ENCODE measurements at regions not wholly inside any gene's neighbourhood (a gene's known extent, or its start where the extent isn't known, plus 50 kb on each side); places are given as distances from the start of the nearest gene placed in this dataset.

DNA sequence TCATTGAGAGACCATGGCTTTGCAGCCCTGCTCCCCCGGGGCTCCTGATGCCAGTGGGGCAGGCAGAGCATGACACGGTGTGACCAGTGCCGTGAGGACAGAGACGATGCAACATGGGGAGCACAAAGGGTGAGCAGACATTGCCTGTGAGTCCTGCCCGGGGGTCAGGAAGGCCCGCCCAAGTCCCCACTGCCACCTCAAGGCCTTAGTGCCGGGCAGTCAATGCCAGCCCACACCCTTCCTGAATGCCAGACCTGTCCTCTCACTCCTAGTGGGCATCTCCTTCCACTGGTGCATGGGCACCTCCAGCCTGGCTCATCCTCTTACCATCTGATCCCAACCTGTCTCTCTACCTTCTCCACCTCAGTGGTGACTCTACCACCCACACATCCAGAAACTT is 157.9 kb upstream of the ZMIZ1 start:
- Histone ChIP-seq H3K4me1 (ENCODE audit: insufficient read depth, low read length, poor library complexity, severe bottlenecking) (peaks cover 6% of the 10 kb centered on the region), H3K27ac (ENCODE audit: low read depth, low read length, poor library complexity, severe bottlenecking) (no peak overlapping the region), H3K27me3 (replicated peaks; ENCODE audit: insufficient read depth, low read depth, low read length, poor library complexity) (no peaks in the 10 kb centered on the region), H3K4me3 (ENCODE audit: low read depth, low read length, poor library complexity, severe bottlenecking) (no peak overlapping the region), H3K36me3 (ENCODE audit: insufficient read depth, low read length, poor library complexity, severe bottlenecking) (no peaks in the 10 kb centered on the region), H3K9me3 (ENCODE audit: low read depth, low read length, poor library complexity, severe bottlenecking) (no peaks in the 10 kb centered on the region)
- DNase-seq (ENCODE audit: low spot score), result no peak
- ChIA-PET POLR2A (ENCODE audit: low non-redundant PET) (no interaction called here), CTCF (no interaction called here)
- BruUV-seq (replicated peaks), result no TSS peak
- TF ChIP-seq EZH2 (IDR thresholded peaks at IDR 0.05; ENCODE audit: borderline replicate concordance, low read depth, low read length, poor library complexity, severe bottlenecking), result no peak
- no peak for TF ChIP-seq CTCF (conservative IDR thresholded peaks at IDR 0.05; ENCODE audit: low read depth, low read length)
- intact Hi-C loops (cut with micrococcal nuclease; ENCODE audit: unreplicated experiment), result no loop called here

GRCh38 chr10:78911533-78912340 is 157.0 kb upstream of the ZMIZ1 start:
- Histone ChIP-seq H3K36me3 (ENCODE audit: insufficient read depth, low read length, poor library complexity, severe bottlenecking) (no peaks in the 10 kb centered on the region), H3K27ac (ENCODE audit: low read depth, low read length, poor library complexity, severe bottlenecking) (no peak overlapping the region), H3K4me3 (ENCODE audit: low read depth, low read length, poor library complexity, severe bottlenecking) (no peak overlapping the region), H3K4me1 (ENCODE audit: insufficient read depth, low read length, poor library complexity, severe bottlenecking) (peaks cover 8% of the 10 kb centered on the region), H3K27me3 (replicated peaks; ENCODE audit: insufficient read depth, low read depth, low read length, poor library complexity) (no peaks in the 10 kb centered on the region), H3K9me3 (ENCODE audit: low read depth, low read length, poor library complexity, severe bottlenecking) (no peaks in the 10 kb centered on the region)
- ChIA-PET POLR2A (ENCODE audit: low non-redundant PET) (no interaction called here), CTCF (no interaction called here)
- DNase-seq (ENCODE audit: low spot score), result no peak
- intact Hi-C loops (cut with micrococcal nuclease; ENCODE audit: unreplicated experiment), result no loop called here
- BruUV-seq (replicated peaks), result no TSS peak
- TF ChIP-seq EZH2 (IDR thresholded peaks at IDR 0.05; ENCODE audit: borderline replicate concordance, low read depth, low read length, poor library complexity, severe bottlenecking), result no peak
- TF ChIP-seq CTCF (conservative IDR thresholded peaks at IDR 0.05; ENCODE audit: low read depth, low read length), result no peak

- H3K9me3 ChIP-seq (ENCODE audit: low read depth, low read length, poor library complexity, severe bottlenecking), result no peaks in the 10 kb centered on the region
- no peaks in the 10 kb centered on the region for H3K36me3 ChIP-seq (ENCODE audit: insufficient read depth, low read length, poor library complexity, severe bottlenecking)
- intact Hi-C loops (cut with micrococcal nuclease; ENCODE audit: unreplicated experiment), result no loop called here
- CTCF ChIA-PET, result no interaction called here
- H3K4me1 ChIP-seq (ENCODE audit: insufficient read depth, low read length, poor library complexity, severe bottlenecking), result peaks cover 9% of the 10 kb centered on the region
- no peak for DNase-seq (ENCODE audit: low spot score)
- POLR2A ChIA-PET (ENCODE audit: low non-redundant PET), result no interaction called here
- H3K27ac ChIP-seq (ENCODE audit: low read depth, low read length, poor library complexity, severe bottlenecking), result no peak overlapping the region
- no peaks in the 10 kb centered on the region for H3K27me3 ChIP-seq (replicated peaks; ENCODE audit: insufficient read depth, low read depth, low read length, poor library complexity)
- TF ChIP-seq EZH2 (IDR thresholded peaks at IDR 0.05; ENCODE audit: borderline replicate concordance, low read depth, low read length, poor library complexity, severe bottlenecking) (no peak), CTCF (conservative IDR thresholded peaks at IDR 0.05; ENCODE audit: low read depth, low read length) (no peak)
- no peak overlapping the region for H3K4me3 ChIP-seq (ENCODE audit: low read depth, low read length, poor library complexity, severe bottlenecking)
- no TSS peak for BruUV-seq (replicated peaks)
Observed at GRCh38 chr10:78912361-78913218, 156.2 kb upstream of the ZMIZ1 start.
